ENCODE measurements at regions not wholly inside any gene's neighbourhood (a gene's known extent, or its start where the extent isn't known, plus 50 kb on each side); places are given as distances from the start of the nearest gene placed in this dataset.

DNA sequence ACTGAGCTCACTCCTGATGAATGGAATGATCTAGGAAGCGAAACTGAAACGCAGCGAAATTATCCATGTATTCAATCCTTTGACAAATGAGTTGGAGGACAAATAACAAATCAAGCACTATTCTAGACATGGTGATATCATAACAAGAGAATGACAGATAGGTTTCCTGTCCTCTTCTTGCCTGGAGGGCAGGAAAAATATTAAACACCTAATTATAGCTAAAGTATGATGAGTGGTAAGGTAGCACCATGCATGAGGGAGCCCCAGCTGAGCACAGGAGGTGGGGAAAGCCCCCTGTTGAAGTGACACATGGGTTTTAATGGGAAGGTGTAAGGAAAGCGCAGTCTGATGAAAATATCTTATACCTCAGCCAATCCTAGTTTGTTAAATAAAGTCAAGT lies 225.2 kb downstream of the NPR3 start:
- Histone ChIP-seq H3K4me1 (ENCODE audit: control insufficient read depth in 1 of 2, insufficient read depth in 2 of 2, low read depth in 1 of 2, low read length in 1 of 2) (no peaks in the 10 kb centered on the region), H3K36me3 (replicated peaks in 1 of 2; ENCODE audit: control insufficient read depth in 1 of 2, insufficient read depth in 2 of 2, low read length in 1 of 2) (peaks cover 0 to 21% of the 10 kb centered on the region in 2 experiments), H2AFZ (ENCODE audit: low read depth) (no peak overlapping the region), H3F3A (replicated peaks; ENCODE audit: insufficient read depth) (peaks cover 31% of the 10 kb centered on the region), H4K20me1 (ENCODE audit: insufficient read depth) (no peaks in the 10 kb centered on the region), H3K9ac (no peak overlapping the region), H3K27me3 (ENCODE audit: insufficient read depth) (no peaks in the 10 kb centered on the region), H3K9me2 (no peaks in the 10 kb centered on the region), H3K4me2 (no peak overlapping the region), H3K27ac (ENCODE audit: low read depth in 2 of 2, low read length in 1 of 2) (no peak overlapping the region), H3K9me3 (no peaks in the 10 kb centered on the region), H3K79me2 (ENCODE audit: insufficient read depth) (peaks cover 9% of the 10 kb centered on the region), H3K4me3 (ENCODE audit: low read depth in 2 of 2, low read length in 1 of 2) (no peak overlapping the region)
- DNase-seq, result no peak
- POLR2A ChIA-PET, result no interaction called here
- CTCF ChIA-PET, result no interaction called here
- WGBS (ENCODE audit: low lambda C conversion rate), result 36% methylated on average over 4 of the region's 4 CpGs
- no peak for TF ChIP-seq POLR2AphosphoS5 (IDR thresholded peaks at IDR 0.05; ENCODE audit: low read depth, low read length)
- TF ChIP-seq MXI1 (IDR thresholded peaks at IDR 0.05; ENCODE audit: low read depth, low read length), result no peak
- TF ChIP-seq FOXJ3 (CRISPR knock-in tag; IDR thresholded peaks at IDR 0.05), result no peak
- no peak for TF ChIP-seq TEAD4 (IDR thresholded peaks at IDR 0.05; ENCODE audit: borderline replicate concordance, insufficient read depth)
- TF ChIP-seq CHD2 (IDR thresholded peaks at IDR 0.05; ENCODE audit: low read length, partially characterized antibody), result no peak
- no peak for TF ChIP-seq IRF3 (IDR thresholded peaks at IDR 0.05; ENCODE audit: low read depth, low read length)
- no peak for TF ChIP-seq USF1 (IDR thresholded peaks at IDR 0.05; ENCODE audit: borderline replicate concordance, low read depth)
- TF ChIP-seq, protein P1, sequence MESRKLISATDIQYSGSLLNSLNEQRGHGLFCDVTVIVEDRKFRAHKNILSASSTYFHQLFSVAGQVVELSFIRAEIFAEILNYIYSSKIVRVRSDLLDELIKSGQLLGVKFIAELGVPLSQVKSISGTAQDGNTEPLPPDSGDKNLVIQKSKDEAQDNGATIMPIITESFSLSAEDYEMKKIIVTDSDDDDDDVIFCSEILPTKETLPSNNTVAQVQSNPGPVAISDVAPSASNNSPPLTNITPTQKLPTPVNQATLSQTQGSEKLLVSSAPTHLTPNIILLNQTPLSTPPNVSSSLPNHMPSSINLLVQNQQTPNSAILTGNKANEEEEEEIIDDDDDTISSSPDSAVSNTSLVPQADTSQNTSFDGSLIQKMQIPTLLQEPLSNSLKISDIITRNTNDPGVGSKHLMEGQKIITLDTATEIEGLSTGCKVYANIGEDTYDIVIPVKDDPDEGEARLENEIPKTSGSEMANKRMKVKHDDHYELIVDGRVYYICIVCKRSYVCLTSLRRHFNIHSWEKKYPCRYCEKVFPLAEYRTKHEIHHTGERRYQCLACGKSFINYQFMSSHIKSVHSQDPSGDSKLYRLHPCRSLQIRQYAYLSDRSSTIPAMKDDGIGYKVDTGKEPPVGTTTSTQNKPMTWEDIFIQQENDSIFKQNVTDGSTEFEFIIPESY (IDR thresholded peaks at IDR 0.05; ENCODE audit: borderline replicate concordance, low read depth), result no peak
- TF ChIP-seq FOXM1 (IDR thresholded peaks at IDR 0.05; ENCODE audit: low read depth), result no peak
- no peak for TF ChIP-seq TAF1 (IDR thresholded peaks at IDR 0.05; ENCODE audit: borderline replicate concordance, low read depth, low read length)
- no peak for TF ChIP-seq MEF2A (IDR thresholded peaks at IDR 0.05; ENCODE audit: borderline replicate concordance, low read depth)
- TF ChIP-seq NRF1 (IDR thresholded peaks at IDR 0.05; ENCODE audit: low read depth, low read length), result no peak
- TF ChIP-seq CTCF (IDR thresholded peaks at IDR 0.05), result no peak
- no peak for TF ChIP-seq FOSL2 (IDR thresholded peaks at IDR 0.05; ENCODE audit: borderline replicate concordance, low read depth)
